ENCODE measurements at regions not wholly inside any gene's neighbourhood (a gene's known extent, or its start where the extent isn't known, plus 50 kb on each side); places are given as distances from the start of the nearest gene placed in this dataset.

DNA sequence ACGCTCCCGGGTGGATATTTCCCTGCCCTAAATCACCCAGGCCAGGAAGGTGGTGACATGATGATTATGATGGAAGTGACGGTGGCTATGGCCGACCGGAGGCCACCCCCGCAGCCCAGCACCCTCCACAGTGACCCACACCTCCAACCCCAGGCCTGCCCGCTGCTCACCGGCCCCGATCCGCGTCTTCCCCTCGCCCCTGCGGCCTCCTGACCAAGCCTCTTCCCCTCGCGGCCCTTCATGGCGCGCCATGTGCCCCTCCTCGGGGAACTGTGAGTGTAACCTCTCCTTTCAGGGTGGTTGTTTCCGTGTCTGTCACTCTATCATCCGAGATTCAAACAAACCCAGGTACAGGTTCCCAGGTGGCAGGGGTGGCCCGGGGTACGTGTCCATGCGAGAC, 78.3 kb downstream of the UNCX start:
- TF ChIP-seq, protein P1, sequence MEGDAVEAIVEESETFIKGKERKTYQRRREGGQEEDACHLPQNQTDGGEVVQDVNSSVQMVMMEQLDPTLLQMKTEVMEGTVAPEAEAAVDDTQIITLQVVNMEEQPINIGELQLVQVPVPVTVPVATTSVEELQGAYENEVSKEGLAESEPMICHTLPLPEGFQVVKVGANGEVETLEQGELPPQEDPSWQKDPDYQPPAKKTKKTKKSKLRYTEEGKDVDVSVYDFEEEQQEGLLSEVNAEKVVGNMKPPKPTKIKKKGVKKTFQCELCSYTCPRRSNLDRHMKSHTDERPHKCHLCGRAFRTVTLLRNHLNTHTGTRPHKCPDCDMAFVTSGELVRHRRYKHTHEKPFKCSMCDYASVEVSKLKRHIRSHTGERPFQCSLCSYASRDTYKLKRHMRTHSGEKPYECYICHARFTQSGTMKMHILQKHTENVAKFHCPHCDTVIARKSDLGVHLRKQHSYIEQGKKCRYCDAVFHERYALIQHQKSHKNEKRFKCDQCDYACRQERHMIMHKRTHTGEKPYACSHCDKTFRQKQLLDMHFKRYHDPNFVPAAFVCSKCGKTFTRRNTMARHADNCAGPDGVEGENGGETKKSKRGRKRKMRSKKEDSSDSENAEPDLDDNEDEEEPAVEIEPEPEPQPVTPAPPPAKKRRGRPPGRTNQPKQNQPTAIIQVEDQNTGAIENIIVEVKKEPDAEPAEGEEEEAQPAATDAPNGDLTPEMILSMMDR (conservative IDR thresholded peaks at IDR 0.05), result no peak
- no peak for TF ChIP-seq EZH2 (IDR thresholded peaks at IDR 0.05; ENCODE audit: low read depth)

Data from PC-9 (cell line).